ENCODE measurements at regions not wholly inside any gene's neighbourhood (a gene's known extent, or its start where the extent isn't known, plus 50 kb on each side); places are given as distances from the start of the nearest gene placed in this dataset.

DNA sequence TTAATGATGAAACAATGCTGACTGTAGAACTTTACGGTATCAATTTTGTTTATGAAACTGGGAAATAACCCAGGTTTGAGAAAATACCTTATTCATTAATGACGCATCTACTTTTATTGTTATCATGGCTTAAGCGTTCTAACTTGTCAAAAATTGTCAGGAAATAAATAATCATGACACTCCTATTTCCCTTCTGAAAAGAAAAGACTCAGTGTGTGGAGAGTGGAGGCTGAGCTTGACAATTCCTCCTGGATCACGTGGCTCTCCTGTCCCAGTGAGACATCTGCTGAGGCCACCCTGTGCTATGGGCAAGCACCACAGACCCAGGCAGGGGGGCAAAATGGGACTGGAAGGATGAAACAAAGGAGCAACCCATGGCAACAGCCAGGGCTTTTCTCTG is 466.4 kb downstream of the ZNF608 start:
- ATAC-seq (no peak), DNase-seq (no peak)
- Histone ChIP-seq H3K4me1 (ENCODE audit: low read depth) (peaks cover 2% of the 10 kb centered on the region), H3K36me3 (ENCODE audit: low read depth) (no peaks in the 10 kb centered on the region), H3K4me3 (no peak overlapping the region), H3K9me3 (no peaks in the 10 kb centered on the region)
- intact Hi-C loops (cut with DNase I, micrococcal nuclease), result no loop called here
- TF ChIP-seq, protein P1, sequence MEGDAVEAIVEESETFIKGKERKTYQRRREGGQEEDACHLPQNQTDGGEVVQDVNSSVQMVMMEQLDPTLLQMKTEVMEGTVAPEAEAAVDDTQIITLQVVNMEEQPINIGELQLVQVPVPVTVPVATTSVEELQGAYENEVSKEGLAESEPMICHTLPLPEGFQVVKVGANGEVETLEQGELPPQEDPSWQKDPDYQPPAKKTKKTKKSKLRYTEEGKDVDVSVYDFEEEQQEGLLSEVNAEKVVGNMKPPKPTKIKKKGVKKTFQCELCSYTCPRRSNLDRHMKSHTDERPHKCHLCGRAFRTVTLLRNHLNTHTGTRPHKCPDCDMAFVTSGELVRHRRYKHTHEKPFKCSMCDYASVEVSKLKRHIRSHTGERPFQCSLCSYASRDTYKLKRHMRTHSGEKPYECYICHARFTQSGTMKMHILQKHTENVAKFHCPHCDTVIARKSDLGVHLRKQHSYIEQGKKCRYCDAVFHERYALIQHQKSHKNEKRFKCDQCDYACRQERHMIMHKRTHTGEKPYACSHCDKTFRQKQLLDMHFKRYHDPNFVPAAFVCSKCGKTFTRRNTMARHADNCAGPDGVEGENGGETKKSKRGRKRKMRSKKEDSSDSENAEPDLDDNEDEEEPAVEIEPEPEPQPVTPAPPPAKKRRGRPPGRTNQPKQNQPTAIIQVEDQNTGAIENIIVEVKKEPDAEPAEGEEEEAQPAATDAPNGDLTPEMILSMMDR (IDR thresholded peaks at IDR 0.05), result no peak

DNA sequence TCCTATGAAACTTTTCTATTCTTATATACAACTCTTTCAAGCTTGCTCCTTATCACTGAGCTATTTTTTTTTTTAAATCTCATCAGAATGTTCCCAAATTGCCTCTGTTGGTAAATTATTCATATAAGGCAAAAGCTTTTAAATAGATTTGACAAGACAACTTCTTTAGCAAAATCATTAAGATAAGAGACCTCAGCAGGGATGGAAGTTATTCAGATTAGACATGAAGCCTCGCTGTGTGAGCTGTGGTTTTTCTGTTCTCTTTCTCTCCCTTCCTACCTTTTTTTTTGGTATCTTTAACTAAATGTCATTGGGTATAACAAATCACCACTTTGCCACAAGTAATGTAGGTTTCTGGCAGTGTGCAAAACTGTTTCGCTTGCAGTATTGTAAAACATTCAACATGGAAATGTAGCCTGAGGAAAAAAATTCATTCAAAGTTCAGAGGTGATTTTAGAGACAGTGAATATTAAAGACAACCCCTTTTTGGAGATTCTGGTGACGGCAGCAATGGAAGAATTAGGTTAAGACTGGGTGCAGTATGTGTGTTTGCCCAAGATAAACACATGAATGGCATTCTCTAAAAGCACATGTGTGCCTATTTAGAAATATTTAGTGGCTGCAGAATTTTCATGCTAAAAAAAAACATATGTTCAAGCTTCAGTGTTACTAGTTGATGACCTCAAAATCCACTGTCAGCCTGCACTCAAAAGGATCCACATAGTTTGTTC is 467.1 kb downstream of the ZNF608 start:
- intact Hi-C loops (cut with DNase I, micrococcal nuclease), result no loop called here
- H3K36me3 ChIP-seq (ENCODE audit: low read depth), result no peaks in the 10 kb centered on the region
- no peaks in the 10 kb centered on the region for H3K9me3 ChIP-seq
- TF ChIP-seq, protein P1 (IDR thresholded peaks at IDR 0.05), result no peak
- no peak for DNase-seq
- H3K4me3 ChIP-seq, result no peak overlapping the region
- no peak for ATAC-seq
- peaks cover 2% of the 10 kb centered on the region for H3K4me1 ChIP-seq (ENCODE audit: low read depth)

DNA sequence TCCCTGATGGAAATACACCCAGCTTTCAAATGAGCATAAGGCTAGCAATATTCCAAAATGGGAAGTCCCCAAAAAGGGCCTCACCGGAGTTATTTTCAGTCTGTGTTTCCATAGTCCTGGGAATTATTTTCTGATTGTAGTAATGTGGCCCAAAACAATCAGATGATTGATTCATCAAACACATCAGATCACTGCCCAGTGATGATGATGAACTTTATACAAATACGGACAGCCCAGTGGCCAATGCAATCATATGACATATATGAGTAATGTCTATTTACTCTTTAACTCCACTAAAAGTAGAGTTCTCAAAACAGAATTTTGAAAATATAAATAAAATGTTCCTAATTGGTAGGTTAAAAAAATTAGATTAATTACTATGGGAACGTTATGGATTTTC is 467.8 kb downstream of the ZNF608 start:
- H3K4me3 ChIP-seq, result no peak overlapping the region
- intact Hi-C loops (cut with DNase I, micrococcal nuclease), result no loop called here
- H3K4me1 ChIP-seq (ENCODE audit: low read depth), result peaks cover 2% of the 10 kb centered on the region
- no peaks in the 10 kb centered on the region for H3K9me3 ChIP-seq
- DNase-seq, result no peak
- TF ChIP-seq, protein P1 (IDR thresholded peaks at IDR 0.05), result no peak
- H3K36me3 ChIP-seq (ENCODE audit: low read depth), result no peaks in the 10 kb centered on the region
- no peak for ATAC-seq

DNA sequence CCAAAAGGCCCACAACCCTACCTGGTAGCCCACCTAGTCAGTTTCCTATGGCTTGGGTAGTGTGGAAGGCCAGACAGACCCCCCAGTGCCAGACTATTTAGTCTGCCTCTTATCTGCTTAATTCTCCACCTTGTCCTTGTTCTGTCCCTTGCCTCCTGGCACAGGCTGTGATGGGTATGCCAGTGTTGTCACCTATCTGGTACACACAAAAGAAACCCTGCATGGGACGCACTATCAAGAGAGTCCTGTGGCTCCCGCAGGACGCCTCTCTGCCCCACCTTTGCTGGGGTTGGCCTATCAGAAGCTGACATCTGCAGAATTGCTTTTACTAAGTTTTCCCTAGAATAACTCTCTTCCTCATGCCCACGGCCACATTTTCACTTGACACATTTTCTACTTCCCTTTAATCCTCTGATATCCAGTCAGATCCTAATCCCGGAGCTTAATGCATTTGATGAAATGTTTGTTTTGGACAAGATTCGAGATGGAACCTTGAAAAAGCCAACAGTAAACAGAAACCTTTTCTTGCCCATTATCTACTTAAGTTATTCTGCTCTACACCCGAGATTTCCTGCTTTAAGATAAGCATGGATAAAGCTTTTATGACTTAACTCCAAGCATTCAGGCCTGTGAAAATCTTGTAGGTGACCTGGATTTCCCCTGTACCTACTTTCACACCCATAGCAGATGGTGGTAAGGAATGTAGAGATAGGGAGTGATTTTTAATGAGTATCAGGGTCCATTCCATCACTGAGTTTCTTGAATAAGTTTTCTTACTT is 468.5 kb downstream of the ZNF608 start:
- H3K9me3 ChIP-seq, result no peaks in the 10 kb centered on the region

DNA sequence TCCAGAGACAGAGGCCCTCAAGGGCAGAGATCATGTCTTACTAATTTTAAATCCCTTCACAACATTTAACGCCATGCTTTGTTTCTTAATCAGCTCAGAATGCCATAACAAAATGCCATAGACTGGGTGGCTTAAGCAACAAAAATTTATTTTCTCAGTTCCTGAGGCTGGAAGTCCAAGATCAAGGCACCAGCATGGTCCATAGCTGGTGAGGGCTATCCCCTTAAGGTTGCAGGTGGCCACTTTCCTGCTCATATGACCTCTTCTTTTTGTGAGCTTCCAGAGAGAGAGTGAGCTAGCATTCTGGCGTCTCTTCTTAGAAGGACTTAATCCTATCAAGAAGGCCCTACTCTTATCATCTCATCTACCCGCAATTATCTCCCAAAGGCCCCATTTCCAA is 470.3 kb downstream of the ZNF608 start:
- ATAC-seq, result no peak
- no peaks in the 10 kb centered on the region for H3K9me3 ChIP-seq
- TF ChIP-seq, protein P1 (IDR thresholded peaks at IDR 0.05), result no peak

More for the DNA sequence above, 468.5 kb downstream of the ZNF608 start:
- peaks cover 2% of the 10 kb centered on the region for H3K4me1 ChIP-seq (ENCODE audit: low read depth)
- ATAC-seq (peak; percentile 62), DNase-seq (no peak)
- intact Hi-C loops (cut with DNase I, micrococcal nuclease), result no loop called here
- no peak overlapping the region for H3K4me3 ChIP-seq
- TF ChIP-seq, protein P1 (IDR thresholded peaks at IDR 0.05), result no peak
- H3K36me3 ChIP-seq (ENCODE audit: low read depth), result no peaks in the 10 kb centered on the region

More for the DNA sequence above, 470.3 kb downstream of the ZNF608 start:
- DNase-seq, result no peak
- peaks cover 2% of the 10 kb centered on the region for H3K4me1 ChIP-seq (ENCODE audit: low read depth)
- intact Hi-C loops (cut with DNase I, micrococcal nuclease), result no loop called here
- H3K4me3 ChIP-seq, result no peak overlapping the region
- H3K36me3 ChIP-seq (ENCODE audit: low read depth), result no peaks in the 10 kb centered on the region

All from mucosa of descending colon (tissue), 3 donors.